ENCODE measurements at regions not wholly inside any gene's neighbourhood (a gene's known extent, or its start where the extent isn't known, plus 50 kb on each side); places are given as distances from the start of the nearest gene placed in this dataset.
"Not testable (repeated sequence)": the region's sequence is repeated elsewhere in the genome, so short reads cannot be mapped to it uniquely, and the experiment has no call there.

DNA sequence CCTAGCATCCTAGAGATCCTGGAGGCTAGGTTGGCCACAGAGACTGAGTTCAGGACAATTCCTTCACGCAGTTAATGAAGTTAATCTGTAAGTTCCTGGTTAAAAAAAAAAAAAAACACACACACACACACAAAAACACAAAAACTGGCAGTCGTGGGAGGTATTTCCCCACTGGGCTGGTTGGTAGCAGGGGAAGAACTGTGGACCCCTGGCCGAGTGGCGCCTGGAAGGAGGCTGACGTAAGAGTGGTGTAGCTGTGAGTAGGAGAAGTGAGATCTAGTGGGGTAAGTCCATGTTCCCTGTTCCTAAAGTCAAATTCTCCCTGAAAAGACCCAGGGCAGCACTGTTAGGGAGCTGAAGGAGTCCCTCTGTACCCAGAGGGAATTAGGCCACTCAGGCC lies 461.0 kb upstream of the ZNG1F start:
- not testable (repeated sequence) for TF ChIP-seq CHD4 (IDR thresholded peaks at IDR 0.05; ENCODE audit: borderline replicate concordance); HOXA7 (CRISPR knock-in tag; IDR thresholded peaks at IDR 0.05); HOXB5 (CRISPR knock-in tag; IDR thresholded peaks at IDR 0.05); ESRRA (IDR thresholded peaks at IDR 0.05; ENCODE audit: borderline replicate concordance, low read length)
- TF ChIP-seq, protein P1, sequence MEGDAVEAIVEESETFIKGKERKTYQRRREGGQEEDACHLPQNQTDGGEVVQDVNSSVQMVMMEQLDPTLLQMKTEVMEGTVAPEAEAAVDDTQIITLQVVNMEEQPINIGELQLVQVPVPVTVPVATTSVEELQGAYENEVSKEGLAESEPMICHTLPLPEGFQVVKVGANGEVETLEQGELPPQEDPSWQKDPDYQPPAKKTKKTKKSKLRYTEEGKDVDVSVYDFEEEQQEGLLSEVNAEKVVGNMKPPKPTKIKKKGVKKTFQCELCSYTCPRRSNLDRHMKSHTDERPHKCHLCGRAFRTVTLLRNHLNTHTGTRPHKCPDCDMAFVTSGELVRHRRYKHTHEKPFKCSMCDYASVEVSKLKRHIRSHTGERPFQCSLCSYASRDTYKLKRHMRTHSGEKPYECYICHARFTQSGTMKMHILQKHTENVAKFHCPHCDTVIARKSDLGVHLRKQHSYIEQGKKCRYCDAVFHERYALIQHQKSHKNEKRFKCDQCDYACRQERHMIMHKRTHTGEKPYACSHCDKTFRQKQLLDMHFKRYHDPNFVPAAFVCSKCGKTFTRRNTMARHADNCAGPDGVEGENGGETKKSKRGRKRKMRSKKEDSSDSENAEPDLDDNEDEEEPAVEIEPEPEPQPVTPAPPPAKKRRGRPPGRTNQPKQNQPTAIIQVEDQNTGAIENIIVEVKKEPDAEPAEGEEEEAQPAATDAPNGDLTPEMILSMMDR (IDR thresholded peaks at IDR 0.05) = not testable (repeated sequence)
